Loucy (cell line): ENCODE measurements at regions not wholly inside any gene's neighbourhood (a gene's known extent, or its start where the extent isn't known, plus 50 kb on each side); places are given as distances from the start of the nearest gene placed in this dataset.

Experiments
- H2AFZ ChIP-seq: fragments of 200-600 bp; sonication (generic); 2 replicates; pipeline ENCODE4 v1.6.0; 2016; ENCODE audit warnings: antibody characterized with exemption, mild to moderate bottlenecking, low read length, moderate library complexity
- H3F3A ChIP-seq: fragments of 200-600 bp; 2 replicates; pipeline ENCODE4 v1.6.0; 2016; ENCODE audit warnings: antibody characterized with exemption, low read depth, mild to moderate bottlenecking
- H3K27me3 ChIP-seq: fragments of 200-600 bp; sonication (generic); 2 replicates; pipeline ENCODE4 v1.6.1; 2014; ENCODE audit warnings: low read length, mild to moderate bottlenecking; ENCODE audit not compliant: insufficient read depth, poor library complexity, severe bottlenecking
- H3K36me3 ChIP-seq: fragments of 200-600 bp; sonication (generic); 2 replicates; pipeline ENCODE4 v1.6.1; 2016; ENCODE audit warnings: low read length; ENCODE audit not compliant: insufficient read depth
- H3K4me1 ChIP-seq: fragments of 200-600 bp; sonication (generic); 2 replicates; pipeline ENCODE4 v1.5.1; 2014; ENCODE audit warnings: low read length, mild to moderate bottlenecking; ENCODE audit not compliant: insufficient read depth, poor library complexity, severe bottlenecking
- H3K4me2 ChIP-seq: fragments of 200-600 bp; sonication (generic); 2 replicates; pipeline ENCODE4 v1.6.0; 2014; ENCODE audit warnings: antibody characterized with exemption, low read length, low read depth, mild to moderate bottlenecking; ENCODE audit not compliant: poor library complexity, severe bottlenecking
- H3K4me3 ChIP-seq: fragments of 200-600 bp; sonication (generic); 2 replicates; pipeline ENCODE4 v1.5.1; 2014; ENCODE audit warnings: low read length, mild to moderate bottlenecking, mixed read lengths; ENCODE audit not compliant: poor library complexity, severe bottlenecking
- H3K79me2 ChIP-seq: fragments of 200-600 bp; sonication (generic); 2 replicates; pipeline ENCODE4 v1.6.1; 2014; ENCODE audit warnings: low read length; ENCODE audit not compliant: insufficient read depth
- H3K9ac ChIP-seq: fragments of 200-600 bp; sonication (generic); 2 replicates; pipeline ENCODE4 v1.6.0; 2014; ENCODE audit warnings: mild to moderate bottlenecking, low read depth, low read length, moderate library complexity; ENCODE audit not compliant: poor library complexity, severe bottlenecking
- H3K9me2 ChIP-seq: fragments of 200-600 bp; sonication (generic); replicated peaks from 2 replicates; pipeline ENCODE4 v1.6.1; 2016; ENCODE audit warnings: low read depth, low read length, mixed read lengths
- H3K9me3 ChIP-seq: fragments of 200-600 bp; sonication (generic); 2 replicates; pipeline ENCODE4 v1.6.1; 2014; ENCODE audit warnings: mild to moderate bottlenecking, antibody characterized with exemption, low read length, low read depth; ENCODE audit not compliant: insufficient read depth
- H4K20me1 ChIP-seq: fragments of 200-600 bp; sonication (generic); 2 replicates; pipeline ENCODE4 v1.6.0; 2014; ENCODE audit warnings: antibody characterized with exemption, low read length, mild to moderate bottlenecking; ENCODE audit not compliant: insufficient read depth, poor library complexity, severe bottlenecking
- EZH2phosphoT487 ChIP-seq: fragments of 200-600 bp; IDR thresholded peaks from 2 replicates; pipeline ENCODE4 v1.6.1; 2018; ENCODE audit warnings: antibody characterized with exemption, mild to moderate bottlenecking, moderate library complexity, borderline replicate concordance
- TF ChIP-seq, protein P1 (sequence below): fragments of 200-600 bp; sonication (generic); conservative IDR thresholded peaks from 2 replicates; pipeline ENCODE4 v1.5.1; 2014; ENCODE audit warnings: mild to moderate bottlenecking, antibody characterized with exemption, low read length

DNA sequence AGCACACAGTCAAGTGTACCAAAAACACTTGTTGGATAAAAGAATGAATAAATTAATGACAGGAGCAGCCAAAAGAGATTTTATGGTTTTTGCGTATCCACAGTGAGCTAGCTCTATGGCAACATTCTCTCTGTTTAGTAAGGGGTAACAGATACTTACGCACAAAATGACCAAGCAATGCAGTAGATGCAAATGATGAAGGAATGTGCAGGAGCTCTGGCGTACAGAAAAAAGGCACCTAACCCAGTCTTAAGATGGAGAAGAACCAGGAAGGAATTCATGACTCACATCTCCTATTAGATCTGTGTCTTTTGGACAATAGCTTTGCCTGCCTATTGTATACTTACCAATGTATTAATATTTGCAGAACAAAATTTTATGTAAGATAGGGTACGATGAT, 191.9 kb upstream of the PREP start:
- no peaks in the 10 kb centered on the region for H4K20me1 ChIP-seq
- H3K4me2 ChIP-seq: no peak overlapping the region
- H3K4me1 ChIP-seq: peaks cover 8% of the 10 kb centered on the region
- H3K27me3 ChIP-seq: no peaks in the 10 kb centered on the region
- H3F3A ChIP-seq: no peaks in the 10 kb centered on the region
- TF ChIP-seq EZH2phosphoT487: no peak
- TF ChIP-seq, protein P1, sequence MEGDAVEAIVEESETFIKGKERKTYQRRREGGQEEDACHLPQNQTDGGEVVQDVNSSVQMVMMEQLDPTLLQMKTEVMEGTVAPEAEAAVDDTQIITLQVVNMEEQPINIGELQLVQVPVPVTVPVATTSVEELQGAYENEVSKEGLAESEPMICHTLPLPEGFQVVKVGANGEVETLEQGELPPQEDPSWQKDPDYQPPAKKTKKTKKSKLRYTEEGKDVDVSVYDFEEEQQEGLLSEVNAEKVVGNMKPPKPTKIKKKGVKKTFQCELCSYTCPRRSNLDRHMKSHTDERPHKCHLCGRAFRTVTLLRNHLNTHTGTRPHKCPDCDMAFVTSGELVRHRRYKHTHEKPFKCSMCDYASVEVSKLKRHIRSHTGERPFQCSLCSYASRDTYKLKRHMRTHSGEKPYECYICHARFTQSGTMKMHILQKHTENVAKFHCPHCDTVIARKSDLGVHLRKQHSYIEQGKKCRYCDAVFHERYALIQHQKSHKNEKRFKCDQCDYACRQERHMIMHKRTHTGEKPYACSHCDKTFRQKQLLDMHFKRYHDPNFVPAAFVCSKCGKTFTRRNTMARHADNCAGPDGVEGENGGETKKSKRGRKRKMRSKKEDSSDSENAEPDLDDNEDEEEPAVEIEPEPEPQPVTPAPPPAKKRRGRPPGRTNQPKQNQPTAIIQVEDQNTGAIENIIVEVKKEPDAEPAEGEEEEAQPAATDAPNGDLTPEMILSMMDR: no peak
- H2AFZ ChIP-seq: no peak overlapping the region
- H3K4me3 ChIP-seq: no peak overlapping the region
- H3K9me3 ChIP-seq: no peaks in the 10 kb centered on the region
- no peaks in the 10 kb centered on the region for H3K9me2 ChIP-seq
- no peak overlapping the region for H3K9ac ChIP-seq
- H3K79me2 ChIP-seq: no peaks in the 10 kb centered on the region
- H3K36me3 ChIP-seq: no peaks in the 10 kb centered on the region

DNA sequence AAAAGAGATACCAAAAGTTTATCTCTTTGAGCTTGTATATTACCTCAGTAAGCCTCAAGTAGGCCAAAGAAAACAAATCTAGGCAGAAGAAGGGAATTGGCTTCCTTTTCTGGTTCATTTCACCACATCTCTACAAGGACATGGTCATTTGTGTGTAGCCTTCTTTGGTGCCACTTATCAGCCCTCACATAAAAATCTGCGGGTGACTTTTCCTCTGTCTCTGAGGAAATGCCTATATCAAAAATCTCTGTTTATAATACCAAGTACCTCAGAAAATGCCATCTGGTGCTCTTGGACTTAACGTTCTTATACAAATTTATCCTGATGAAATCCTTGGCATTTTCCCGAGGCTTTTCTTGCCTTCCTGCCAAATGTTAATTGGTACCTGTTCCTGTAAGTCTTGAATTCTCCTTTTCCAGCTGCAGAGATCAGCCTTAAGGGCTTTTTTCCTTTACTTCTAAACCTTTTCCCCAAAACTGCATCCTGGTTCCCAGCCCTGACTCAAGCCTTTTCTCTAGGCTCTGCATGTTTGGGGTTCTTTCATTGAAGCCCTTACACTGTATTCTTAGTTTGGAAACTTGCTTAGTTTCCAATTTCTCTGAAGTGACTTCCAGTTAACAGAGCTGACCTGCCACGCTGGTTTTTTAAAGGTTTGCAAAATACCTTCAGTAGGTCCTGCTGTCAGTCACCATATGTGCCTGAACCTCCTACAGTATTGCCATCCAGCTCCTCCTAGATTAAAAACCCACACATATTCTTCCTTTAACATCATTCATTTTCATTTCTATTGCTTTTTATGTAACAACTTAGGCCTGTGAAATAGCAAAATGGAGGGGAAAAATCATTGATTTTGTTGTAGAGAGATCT, 191.2 kb upstream of the PREP start:
- Histone ChIP-seq H3K4me1 (peaks cover 8% of the 10 kb centered on the region), H4K20me1 (no peaks in the 10 kb centered on the region), H3K9me2 (no peaks in the 10 kb centered on the region), H3K4me2 (no peak overlapping the region), H2AFZ (no peak overlapping the region), H3K4me3 (no peak overlapping the region), H3K9me3 (no peaks in the 10 kb centered on the region), H3K27me3 (no peaks in the 10 kb centered on the region), H3F3A (no peaks in the 10 kb centered on the region), H3K9ac (no peak overlapping the region), H3K79me2 (no peaks in the 10 kb centered on the region), H3K36me3 (no peaks in the 10 kb centered on the region)
- TF ChIP-seq, protein P1: no peak
- TF ChIP-seq EZH2phosphoT487: no peak

DNA sequence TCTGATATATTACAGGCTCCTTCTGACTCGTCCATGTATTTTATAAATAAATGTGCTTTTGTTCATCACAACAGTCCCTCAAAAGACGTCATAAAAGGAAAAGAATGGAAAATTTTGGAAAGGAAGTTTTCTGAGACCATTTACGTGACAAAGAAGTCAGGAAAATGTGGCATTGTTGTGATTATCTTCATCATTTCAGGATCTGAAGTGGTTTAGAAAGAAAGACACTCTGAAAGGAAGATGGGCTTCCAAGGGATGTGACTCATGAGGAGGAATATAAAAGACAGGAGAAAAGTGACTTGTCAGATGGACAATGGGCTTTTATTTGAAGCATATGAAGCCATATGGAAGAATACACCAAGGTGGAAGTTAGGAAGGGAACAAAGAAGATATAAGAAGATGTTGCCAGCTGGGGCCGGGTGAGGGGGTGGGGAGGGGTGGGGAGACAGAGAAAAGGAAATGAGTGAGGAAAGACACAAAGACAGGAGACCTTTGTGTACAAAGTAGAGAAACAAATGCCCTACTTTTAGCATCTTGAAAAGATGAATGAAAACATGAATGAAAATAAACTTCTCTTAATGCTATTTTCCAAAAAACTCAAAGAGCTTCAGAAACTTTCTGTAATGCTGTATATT, 190.3 kb upstream of the PREP start:
- Histone ChIP-seq H3K4me2 (no peak overlapping the region), H3K9ac (no peak overlapping the region), H3K27me3 (no peaks in the 10 kb centered on the region), H2AFZ (no peak overlapping the region), H3K4me3 (no peak overlapping the region), H3K36me3 (no peaks in the 10 kb centered on the region), H3K9me2 (no peaks in the 10 kb centered on the region), H4K20me1 (no peaks in the 10 kb centered on the region), H3F3A (no peaks in the 10 kb centered on the region), H3K4me1 (peaks cover 14% of the 10 kb centered on the region), H3K9me3 (no peaks in the 10 kb centered on the region), H3K79me2 (no peaks in the 10 kb centered on the region)
- TF ChIP-seq, protein P1: no peak
- no peak for TF ChIP-seq EZH2phosphoT487
